ENCODE measurements at regions not wholly inside any gene's neighbourhood (a gene's known extent, or its start where the extent isn't known, plus 50 kb on each side); places are given as distances from the start of the nearest gene placed in this dataset.

DNA sequence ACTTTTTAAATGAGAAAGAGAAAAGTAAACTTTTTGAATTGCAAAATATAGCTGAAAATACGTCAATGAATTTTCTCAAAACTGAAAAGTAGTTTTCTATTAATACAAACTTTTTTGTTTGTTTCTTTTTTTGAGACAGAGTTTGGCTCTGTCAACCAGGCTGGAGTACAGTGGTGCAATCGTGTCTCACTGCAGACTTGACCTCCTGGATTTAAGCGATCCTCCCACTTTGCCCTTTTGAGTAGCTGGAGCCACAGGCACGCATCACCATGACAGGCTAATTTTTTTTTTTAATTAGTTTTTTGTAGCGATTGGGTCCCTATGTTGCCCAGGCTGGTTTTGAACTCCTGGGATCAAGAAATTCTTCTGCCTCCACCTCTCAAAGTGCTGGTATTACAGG, 610.4 kb downstream of the ELAVL2 start:
- TF ChIP-seq, protein P1, sequence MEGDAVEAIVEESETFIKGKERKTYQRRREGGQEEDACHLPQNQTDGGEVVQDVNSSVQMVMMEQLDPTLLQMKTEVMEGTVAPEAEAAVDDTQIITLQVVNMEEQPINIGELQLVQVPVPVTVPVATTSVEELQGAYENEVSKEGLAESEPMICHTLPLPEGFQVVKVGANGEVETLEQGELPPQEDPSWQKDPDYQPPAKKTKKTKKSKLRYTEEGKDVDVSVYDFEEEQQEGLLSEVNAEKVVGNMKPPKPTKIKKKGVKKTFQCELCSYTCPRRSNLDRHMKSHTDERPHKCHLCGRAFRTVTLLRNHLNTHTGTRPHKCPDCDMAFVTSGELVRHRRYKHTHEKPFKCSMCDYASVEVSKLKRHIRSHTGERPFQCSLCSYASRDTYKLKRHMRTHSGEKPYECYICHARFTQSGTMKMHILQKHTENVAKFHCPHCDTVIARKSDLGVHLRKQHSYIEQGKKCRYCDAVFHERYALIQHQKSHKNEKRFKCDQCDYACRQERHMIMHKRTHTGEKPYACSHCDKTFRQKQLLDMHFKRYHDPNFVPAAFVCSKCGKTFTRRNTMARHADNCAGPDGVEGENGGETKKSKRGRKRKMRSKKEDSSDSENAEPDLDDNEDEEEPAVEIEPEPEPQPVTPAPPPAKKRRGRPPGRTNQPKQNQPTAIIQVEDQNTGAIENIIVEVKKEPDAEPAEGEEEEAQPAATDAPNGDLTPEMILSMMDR (IDR thresholded peaks at IDR 0.05 in 4 of 5, conservative IDR thresholded peaks at IDR 0.05 in 1 of 5) = no peak
- TF ChIP-seq POLR2A (IDR thresholded peaks at IDR 0.05) = no peak

Data from gastrocnemius medialis (tissue), 4 donors.